ENCODE measurements at regions not wholly inside any gene's neighbourhood (a gene's known extent, or its start where the extent isn't known, plus 50 kb on each side); places are given as distances from the start of the nearest gene placed in this dataset.

DNA sequence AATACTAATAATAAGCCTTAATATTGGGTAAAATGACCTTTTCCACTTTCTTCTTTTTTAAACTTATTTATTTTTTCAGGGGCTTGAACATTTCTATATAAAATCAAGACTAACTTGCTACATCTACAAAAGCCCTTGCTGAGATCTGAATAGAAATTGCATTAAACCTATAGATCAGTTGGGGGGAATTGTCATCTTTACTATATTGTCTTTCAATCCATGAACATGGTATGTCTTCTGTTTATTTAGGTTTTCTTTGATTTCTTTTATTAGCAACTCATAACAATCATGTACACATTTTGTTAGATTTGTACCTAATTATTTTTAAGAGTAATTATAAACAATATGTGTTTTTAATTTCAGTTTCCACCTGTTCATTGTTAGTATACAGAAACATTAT, 96.4 kb upstream of the SLC22A23 start:
- TF ChIP-seq CTCF (conservative IDR thresholded peaks at IDR 0.05): no peak
- H3K27ac ChIP-seq: no peak overlapping the region

DNA sequence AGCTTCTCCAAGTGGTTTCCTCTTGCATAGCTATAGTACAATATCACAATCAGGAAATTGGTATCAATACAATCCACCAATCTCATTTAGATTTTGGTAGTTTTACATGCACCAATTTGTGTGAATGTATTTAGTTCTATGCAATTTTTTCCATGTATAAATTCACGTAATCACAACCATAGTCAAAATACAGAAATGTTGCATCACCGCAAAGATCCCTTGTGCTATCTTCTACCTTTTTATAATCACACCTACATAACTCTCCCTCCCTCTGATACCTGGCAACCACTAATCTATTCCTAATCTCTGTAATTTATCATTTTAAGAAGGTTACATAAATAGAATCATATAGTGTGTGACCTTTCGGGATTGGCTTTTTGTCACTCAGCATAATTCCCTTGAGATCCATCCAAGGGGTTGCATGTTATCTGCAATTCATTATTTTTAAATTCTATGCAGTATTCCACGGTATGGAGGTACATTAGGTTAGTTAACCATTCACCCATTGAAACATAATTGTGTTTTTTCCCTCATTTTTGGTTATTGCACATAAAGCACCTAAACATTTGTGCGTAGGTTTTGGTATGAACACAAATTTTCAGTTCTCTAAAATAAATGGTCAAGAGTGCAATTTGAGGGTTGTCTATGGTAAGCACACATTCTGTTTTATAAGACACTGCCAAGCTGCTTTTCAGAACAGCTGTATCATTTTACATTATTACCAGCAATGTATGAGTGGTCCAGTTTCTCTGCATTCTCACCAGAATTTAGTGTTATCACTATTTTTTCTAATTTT, 95.1 kb upstream of the SLC22A23 start:
- no peak for TF ChIP-seq CTCF (conservative IDR thresholded peaks at IDR 0.05)
- no peak overlapping the region for H3K27ac ChIP-seq

- TF ChIP-seq CTCF (conservative IDR thresholded peaks at IDR 0.05): no peak
- H3K27ac ChIP-seq: no peak overlapping the region
Observed at GRCh38 chr6:3549314-3549940, 92.6 kb upstream of the SLC22A23 start.

DNA sequence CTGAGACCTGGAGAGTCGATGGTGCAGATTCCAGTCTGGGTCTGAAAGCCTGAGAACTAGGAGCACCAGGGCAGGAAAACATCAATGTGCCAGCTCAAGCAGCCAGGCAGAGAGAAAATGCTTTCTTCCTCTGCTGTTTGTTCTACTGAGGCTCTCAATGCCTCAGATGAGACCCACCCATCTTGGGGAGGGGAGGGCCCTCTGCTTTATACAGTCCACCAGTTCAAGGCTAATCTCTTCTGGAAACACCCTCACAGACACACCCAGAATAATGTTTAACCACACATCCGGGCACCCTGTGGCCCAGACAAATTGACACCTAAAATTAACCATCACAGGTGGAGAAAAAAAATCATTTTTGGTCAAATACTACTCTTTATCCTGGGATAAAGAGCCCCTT, 89.3 kb upstream of the SLC22A23 start:
- H3K27ac ChIP-seq: no peak overlapping the region
- TF ChIP-seq CTCF (conservative IDR thresholded peaks at IDR 0.05): no peak

DNA sequence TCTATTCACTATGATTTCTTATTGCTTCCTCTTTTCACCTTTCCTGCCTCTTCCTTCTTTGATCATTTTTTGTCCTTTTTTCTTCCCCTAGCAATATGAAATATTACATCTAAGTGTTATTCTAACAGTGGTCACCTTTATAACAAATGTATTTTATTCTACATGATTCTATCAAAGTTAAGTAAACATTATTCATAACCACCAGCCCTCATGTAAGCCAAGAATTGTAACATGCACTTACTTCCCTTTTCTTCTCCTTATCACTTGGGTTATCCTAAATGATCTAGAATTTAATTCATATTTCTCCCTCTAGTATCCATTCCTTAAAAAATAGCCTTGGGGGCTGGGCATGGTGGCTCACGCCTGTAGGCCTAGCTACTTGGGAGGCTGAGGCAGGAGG, 88.3 kb upstream of the SLC22A23 start:
- H3K27ac ChIP-seq: no peak overlapping the region
- no peak for TF ChIP-seq CTCF (conservative IDR thresholded peaks at IDR 0.05)

DNA sequence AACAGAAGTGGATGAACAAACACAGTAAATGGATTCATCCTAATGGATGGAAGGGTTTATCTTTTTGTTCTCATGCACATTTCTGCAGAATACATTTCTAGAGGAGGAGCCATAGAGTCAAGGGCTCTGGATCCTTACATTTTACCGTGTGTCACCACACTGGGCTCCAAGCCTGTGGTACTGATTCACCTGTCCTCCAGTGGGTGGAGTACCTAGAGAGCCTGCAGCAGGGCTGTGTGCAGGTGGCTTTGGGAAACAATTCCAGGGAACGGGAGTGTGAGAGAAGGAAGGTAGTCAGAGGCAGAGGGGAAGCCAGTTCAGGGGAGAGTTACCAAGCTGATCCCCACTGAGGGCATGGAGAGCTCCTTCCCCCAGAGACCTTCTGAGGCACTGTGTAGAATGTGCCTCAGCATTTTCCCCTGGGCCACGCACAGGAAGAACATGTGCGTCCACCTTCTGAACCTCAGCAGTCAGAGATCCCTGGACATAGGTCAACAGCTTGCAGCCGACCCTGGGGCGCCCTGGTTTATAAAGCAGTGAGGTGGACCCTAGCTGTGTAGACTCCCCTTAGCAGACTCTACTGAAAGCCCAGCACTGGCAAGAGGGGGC, 85.3 kb upstream of the SLC22A23 start:
- no peak for TF ChIP-seq CTCF (conservative IDR thresholded peaks at IDR 0.05)
- no peak overlapping the region for H3K27ac ChIP-seq

DNA sequence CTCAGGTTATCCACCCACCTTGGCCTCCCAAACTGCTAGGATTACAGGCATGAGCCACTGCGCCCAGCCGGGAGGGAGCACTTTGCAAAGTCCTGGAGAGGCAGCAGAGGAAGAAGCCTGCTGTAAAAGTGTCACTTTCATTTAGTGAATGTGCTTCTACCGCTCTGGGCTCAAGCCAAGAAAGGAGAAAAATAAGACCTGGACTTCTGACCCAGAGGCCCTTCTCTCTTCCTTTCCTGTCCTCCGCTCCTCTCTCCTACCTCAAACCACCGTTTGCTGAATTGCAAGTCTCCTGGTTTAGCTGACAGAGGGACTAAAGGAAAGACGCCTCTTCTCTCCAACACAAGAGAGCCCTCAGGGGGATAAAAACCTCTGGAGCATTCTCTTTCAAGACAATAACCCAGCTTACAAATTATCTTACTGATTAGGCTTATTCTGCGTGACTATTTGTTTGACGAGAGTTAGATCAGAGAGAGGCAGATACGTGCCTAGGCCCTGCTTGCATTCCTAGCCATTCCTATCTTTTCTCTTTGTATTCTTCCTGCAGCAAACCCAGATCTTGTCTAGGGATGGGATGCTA, 84.2 kb upstream of the SLC22A23 start:
- no peak for TF ChIP-seq CTCF (conservative IDR thresholded peaks at IDR 0.05)
- H3K27ac ChIP-seq: no peak overlapping the region
